Central memory CD8-positive, alpha-beta T cell (primary cell): ENCODE measurements at regions not wholly inside any gene's neighbourhood (a gene's known extent, or its start where the extent isn't known, plus 50 kb on each side); places are given as distances from the start of the nearest gene placed in this dataset.
"Not testable (repeated sequence)": the region's sequence is repeated elsewhere in the genome, so short reads cannot be mapped to it uniquely, and the experiment has no call there.

Experiments
- ATAC-seq: fragments of 150-1000 bp; cut with Tn5 transposase; replicated peaks from 2 replicates; pipeline ENCODE4 v1.10.0; 2022; ENCODE audit warnings: mild to moderate bottlenecking, moderate FRiP score, moderate number of reproducible peaks; ENCODE audit not compliant: poor library complexity, severe bottlenecking; ENCODE audit errors: extremely low read depth
- DNase-seq, 2 donors: peaks; one replicate each; pipeline ENCODE4 v3.0.0; 2021; ENCODE audit warnings: low spot score in 2 of 2
- H3K27ac Mint-ChIP-seq: one replicate; pipeline ENCODE4 v1.8.0; 2022; ENCODE audit warnings: low read depth, mild to moderate bottlenecking, moderate library complexity, mixed read lengths
- H3K27me3 Mint-ChIP-seq: one replicate; pipeline ENCODE4 v1.8.0; 2022; ENCODE audit warnings: mixed read lengths
- H3K36me3 Mint-ChIP-seq: one replicate; pipeline ENCODE4 v1.8.0; 2022; ENCODE audit warnings: mild to moderate bottlenecking, moderate library complexity, mixed read lengths; ENCODE audit not compliant: insufficient read depth
- H3K4me1 Mint-ChIP-seq: one replicate; pipeline ENCODE4 v1.8.0; 2022; ENCODE audit warnings: mixed read lengths
- H3K4me3 Mint-ChIP-seq: one replicate; pipeline ENCODE4 v1.8.0; 2022; ENCODE audit warnings: mild to moderate bottlenecking, moderate library complexity, mixed read lengths
- H3K9me3 Mint-ChIP-seq: one replicate; pipeline ENCODE4 v1.8.0; 2022; ENCODE audit warnings: mixed read lengths

DNA sequence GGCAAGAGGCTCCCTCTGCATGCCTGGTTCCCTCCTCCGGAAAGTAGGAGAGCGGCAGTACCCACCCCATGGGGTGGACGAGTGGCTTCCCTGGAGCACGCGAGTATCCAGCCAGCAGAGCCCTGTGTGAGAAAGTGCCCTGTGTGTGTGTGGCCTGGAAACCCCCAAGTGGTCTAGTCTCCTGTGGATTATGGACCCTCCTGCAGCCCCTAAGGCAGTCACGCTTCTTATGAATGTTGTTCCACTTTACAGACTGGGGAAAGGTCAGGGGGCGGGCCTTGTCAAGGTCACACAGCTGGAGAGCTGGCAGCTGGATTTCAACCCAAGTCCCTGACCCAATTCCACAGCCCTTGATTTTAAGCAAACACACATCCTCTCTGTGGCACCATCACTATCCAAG is 252.5 kb upstream of the SULF2 start:
- not testable (repeated sequence) for H3K4me1 Mint-ChIP-seq, ATAC-seq, H3K4me3 Mint-ChIP-seq

DNA sequence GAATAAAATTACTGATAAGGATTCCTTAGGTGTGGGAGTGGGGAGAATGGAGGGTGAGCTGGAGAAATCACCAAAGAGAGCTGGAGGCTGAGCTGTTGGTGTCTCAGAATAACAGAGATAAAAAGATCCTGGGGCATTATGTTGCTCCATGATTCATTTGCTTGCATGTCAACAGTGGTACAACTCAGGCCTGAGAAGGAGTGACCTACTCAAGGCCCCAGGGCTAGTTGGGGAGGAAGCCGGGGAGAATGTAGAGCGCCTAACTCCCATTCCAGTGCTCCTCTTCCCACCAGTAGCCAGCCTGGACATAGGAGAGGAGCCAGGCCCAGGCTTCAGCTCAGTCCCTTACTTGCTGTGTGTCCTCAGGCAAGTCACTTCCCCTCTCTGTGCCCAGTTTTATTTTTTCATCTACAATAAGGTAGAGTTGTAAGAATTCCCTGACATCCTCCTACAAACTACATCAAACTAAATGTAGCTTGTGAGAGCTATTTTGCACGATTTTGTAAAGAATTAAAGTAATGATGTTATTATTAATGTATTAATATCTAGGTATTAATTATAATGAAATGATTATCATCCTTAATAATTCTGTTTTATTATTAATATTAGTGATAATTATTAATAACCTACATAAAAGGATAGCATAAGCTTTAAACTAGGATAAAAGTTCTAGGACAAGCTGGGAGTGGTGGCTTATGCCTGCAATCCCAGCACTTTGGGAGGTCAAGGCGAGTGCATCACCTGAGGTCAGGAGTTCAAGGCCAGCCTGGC is 250.9 kb upstream of the SULF2 start:
- H3K4me3 Mint-ChIP-seq = no peak overlapping the region
- H3K4me1 Mint-ChIP-seq = no peaks in the 10 kb centered on the region
- no peak overlapping the region for H3K27ac Mint-ChIP-seq
- H3K27me3 Mint-ChIP-seq = peaks cover 55% of the 10 kb centered on the region
- ATAC-seq (no peak), DNase-seq (no peak)
- no peaks in the 10 kb centered on the region for H3K36me3 Mint-ChIP-seq
- no peaks in the 10 kb centered on the region for H3K9me3 Mint-ChIP-seq

More for the DNA sequence above, 252.5 kb upstream of the SULF2 start:
- H3K27ac Mint-ChIP-seq, DNase-seq, H3K36me3 Mint-ChIP-seq, H3K9me3 Mint-ChIP-seq: not testable (repeated sequence)
- peaks cover 39% of the 10 kb centered on the region for H3K27me3 Mint-ChIP-seq

DNA sequence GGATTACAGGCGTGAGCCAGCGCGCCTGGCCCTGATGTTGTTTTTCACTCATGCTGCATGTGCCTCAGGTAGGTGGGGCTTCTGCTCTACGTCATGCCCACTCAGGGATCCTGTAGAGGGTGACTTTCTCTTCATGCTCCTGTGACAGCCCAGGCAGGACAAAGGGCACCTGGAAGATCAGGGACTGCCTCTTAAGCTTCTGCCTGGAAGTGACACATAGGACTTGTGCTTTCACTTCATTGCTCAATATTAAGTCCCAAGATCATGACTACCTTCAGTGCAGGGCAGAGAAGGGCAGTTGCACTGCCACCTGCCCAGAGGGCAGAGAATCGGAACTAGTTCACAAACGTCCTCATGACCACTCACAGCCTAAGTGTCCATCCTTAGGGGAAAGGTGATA is 249.5 kb upstream of the SULF2 start:
- Mint-ChIP-seq H3K4me1 (no peaks in the 10 kb centered on the region), H3K27me3 (peaks cover 56% of the 10 kb centered on the region), H3K4me3 (no peak overlapping the region)

DNA sequence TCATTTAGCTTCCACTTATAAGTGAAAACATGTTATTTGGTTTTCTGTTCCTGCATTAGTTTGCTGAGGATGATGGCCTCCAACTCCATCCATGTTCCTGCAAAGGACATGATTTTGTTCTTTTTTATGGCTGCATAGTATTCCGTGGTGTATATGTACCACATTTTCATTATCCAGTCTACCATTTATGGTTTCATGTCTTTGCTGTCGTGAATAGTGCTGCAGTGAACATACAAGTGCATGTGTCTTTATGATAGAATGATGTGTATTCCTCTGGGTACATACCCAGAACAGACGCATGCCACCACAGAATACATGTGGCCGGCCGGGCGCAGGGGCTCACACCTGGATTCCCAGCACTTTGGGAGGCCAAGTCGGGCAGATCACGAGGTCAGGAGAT is 247.7 kb upstream of the SULF2 start:
- not testable (repeated sequence) for H3K4me1 Mint-ChIP-seq, H3K27ac Mint-ChIP-seq, ATAC-seq, H3K9me3 Mint-ChIP-seq, H3K36me3 Mint-ChIP-seq, H3K4me3 Mint-ChIP-seq, DNase-seq
- peaks cover 53% of the 10 kb centered on the region for H3K27me3 Mint-ChIP-seq

More for the DNA sequence above, 249.5 kb upstream of the SULF2 start:
- ATAC-seq (no peak), DNase-seq (no peak)
- no peaks in the 10 kb centered on the region for H3K9me3 Mint-ChIP-seq
- H3K27ac Mint-ChIP-seq = no peak overlapping the region
- no peaks in the 10 kb centered on the region for H3K36me3 Mint-ChIP-seq

DNA sequence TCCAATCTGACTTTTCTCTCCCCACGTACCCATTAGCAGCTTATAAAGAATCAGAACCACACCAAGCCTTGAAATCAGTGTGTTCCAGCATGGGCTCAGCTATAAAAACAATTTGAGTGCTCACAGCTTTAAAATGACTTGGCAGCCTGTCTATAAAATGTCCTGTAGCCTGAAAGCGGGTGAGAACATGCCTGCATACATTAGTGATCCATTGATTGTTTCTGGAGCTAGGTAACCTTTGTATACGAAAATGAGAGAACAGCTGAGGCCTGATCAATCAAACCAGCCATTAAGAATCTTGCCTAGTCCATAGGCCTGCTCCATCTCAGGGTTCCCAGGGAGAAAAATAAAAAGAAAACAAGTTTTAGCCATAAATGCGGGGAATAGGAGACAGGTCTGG is 245.8 kb upstream of the SULF2 start:
- H3K4me3 Mint-ChIP-seq = no peak overlapping the region
- H3K36me3 Mint-ChIP-seq = no peaks in the 10 kb centered on the region
- ATAC-seq = no peak
- H3K27ac Mint-ChIP-seq = no peak overlapping the region
- H3K9me3 Mint-ChIP-seq = no peaks in the 10 kb centered on the region
- peaks cover 58% of the 10 kb centered on the region for H3K27me3 Mint-ChIP-seq
- no peaks in the 10 kb centered on the region for H3K4me1 Mint-ChIP-seq
- DNase-seq = no peak

DNA sequence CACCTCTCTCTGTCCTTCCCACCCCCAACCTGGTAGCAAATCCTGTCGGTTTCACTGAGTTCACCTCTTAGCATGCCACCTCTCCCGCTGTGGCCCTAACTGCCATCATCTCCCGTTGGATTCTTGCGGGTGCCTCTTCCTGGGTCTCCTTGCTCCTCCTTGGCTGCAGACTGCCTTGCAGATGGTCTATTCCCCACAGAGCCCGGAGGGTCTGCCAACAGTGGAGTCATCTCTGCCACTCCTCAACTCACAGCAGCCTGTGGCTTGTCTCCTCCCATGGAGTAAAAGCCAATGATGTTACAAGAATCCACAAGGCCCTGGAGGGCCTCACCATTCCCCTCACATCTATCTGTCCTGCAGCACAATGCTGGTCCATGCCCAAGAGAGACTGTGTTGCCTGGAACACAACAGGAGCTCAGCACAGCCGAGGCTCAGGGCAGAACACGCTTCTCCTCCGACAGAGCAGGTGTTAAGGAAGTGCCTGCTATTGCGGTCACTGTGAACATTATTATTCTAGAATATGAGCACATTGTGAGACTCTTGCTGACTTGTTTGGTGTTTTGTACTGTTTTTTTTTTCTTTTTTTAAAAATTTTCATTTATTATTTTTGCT is 241.8 kb upstream of the SULF2 start:
- H3K4me1 Mint-ChIP-seq = no peaks in the 10 kb centered on the region
- no peak for ATAC-seq
- peaks cover 61% of the 10 kb centered on the region for H3K27me3 Mint-ChIP-seq
- no peak overlapping the region for H3K27ac Mint-ChIP-seq
- H3K36me3 Mint-ChIP-seq = peaks cover 2% of the 10 kb centered on the region
- DNase-seq = no peak
- H3K9me3 Mint-ChIP-seq = no peaks in the 10 kb centered on the region
- H3K4me3 Mint-ChIP-seq = no peak overlapping the region

DNA sequence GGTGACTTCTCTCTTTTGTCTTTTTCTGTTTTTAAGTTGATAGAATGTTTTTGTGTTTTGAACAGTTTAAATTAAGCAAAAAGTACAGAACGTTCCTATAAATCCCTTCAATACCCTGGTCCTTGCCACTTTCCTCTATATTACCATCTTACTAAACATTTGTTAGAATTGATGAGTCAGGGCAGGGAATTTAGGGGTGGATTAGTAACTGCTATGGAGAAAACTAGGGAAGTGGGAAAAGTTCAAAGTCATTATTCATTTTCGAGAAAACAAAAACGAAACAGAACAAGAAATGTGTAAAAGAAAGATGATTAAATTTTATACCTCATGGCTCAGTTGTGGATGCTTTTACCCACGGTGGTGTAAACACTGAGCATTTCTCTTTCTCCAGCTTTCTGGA is 240.4 kb upstream of the SULF2 start:
- H3K9me3 Mint-ChIP-seq = no peaks in the 10 kb centered on the region
- no peak overlapping the region for H3K4me3 Mint-ChIP-seq
- peaks cover 2% of the 10 kb centered on the region for H3K36me3 Mint-ChIP-seq
- ATAC-seq (no peak), DNase-seq (no peak)
- H3K27ac Mint-ChIP-seq = no peak overlapping the region
- H3K4me1 Mint-ChIP-seq = no peaks in the 10 kb centered on the region
- H3K27me3 Mint-ChIP-seq = peaks cover 55% of the 10 kb centered on the region

DNA sequence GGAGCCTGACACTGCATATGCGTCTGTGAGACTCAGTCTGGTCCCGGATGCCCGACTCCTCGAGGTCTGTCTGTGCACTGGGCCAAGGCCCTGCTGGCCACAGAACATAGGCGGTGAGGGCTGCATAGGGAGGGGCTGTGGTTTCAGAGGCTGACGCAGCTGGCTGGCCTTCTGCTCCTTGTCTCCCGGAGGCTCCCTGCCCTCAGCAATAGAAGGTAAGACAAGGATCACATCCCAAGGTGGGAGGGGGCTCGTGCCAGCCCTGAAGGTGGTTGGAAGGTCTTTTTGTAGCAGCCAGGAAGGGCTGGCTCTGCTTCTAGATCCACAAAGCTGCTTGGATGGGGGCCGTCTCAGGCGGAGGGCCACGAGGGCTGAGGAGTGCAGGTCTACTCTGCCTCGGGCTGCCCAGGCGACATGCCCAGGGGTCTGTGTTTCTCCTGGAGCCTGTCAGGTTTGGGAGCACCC is 239.8 kb upstream of the SULF2 start:
- Mint-ChIP-seq H3K27me3 (peaks cover 55% of the 10 kb centered on the region), H3K4me3 (no peak overlapping the region), H3K36me3 (peaks cover 2% of the 10 kb centered on the region), H3K4me1 (no peaks in the 10 kb centered on the region), H3K9me3 (no peaks in the 10 kb centered on the region), H3K27ac (no peak overlapping the region)
- no peak for DNase-seq
- ATAC-seq = no peak

DNA sequence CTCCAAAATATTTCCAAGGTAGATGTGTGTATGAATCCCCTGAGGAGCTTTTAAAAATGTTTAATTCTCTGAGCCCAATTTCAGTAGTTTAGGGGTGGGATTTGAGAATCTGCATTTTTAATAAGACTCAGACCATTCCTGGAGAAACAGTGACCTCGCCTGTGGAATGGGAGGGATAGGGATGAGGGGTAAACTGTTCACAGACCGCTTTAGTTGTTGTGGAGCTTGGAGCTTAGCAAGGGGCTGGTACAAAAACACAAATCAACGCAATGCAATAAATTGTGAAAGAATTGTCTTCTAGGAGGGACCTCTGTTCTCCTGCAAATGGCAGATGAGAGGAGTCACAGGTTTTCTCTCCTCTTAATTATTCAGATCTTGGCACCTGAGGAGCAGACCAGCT is 239.3 kb upstream of the SULF2 start:
- H3K27ac Mint-ChIP-seq = no peak overlapping the region
- no peak for ATAC-seq

DNA sequence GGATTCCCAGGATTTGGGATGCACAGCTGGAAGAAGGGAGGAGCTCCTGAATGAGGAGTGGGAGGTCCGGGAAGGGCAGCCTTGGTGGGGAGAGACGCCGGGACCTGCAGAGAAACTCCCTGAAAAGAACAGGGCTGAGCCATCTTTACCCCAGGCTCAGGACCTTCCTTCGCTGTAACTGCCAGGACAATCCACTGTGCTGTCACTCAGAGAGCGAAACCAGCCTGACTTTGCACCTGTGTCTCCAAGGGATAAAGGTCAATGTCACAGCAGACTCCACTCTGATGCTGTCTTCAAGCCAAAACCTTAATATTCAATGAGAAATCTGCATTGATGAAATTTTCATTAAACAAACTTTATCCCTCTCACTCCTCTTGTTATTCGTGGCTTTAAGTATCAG is 235.4 kb upstream of the SULF2 start:
- H3K4me1 Mint-ChIP-seq, H3K36me3 Mint-ChIP-seq, ATAC-seq, H3K9me3 Mint-ChIP-seq, H3K27ac Mint-ChIP-seq, H3K4me3 Mint-ChIP-seq, DNase-seq: not testable (repeated sequence)
- H3K27me3 Mint-ChIP-seq = peaks cover 58% of the 10 kb centered on the region

More for the DNA sequence above, 239.3 kb upstream of the SULF2 start:
- Mint-ChIP-seq H3K4me1 (no peaks in the 10 kb centered on the region), H3K9me3 (no peaks in the 10 kb centered on the region), H3K36me3 (peaks cover 2% of the 10 kb centered on the region), H3K4me3 (no peak overlapping the region), H3K27me3 (peaks cover 59% of the 10 kb centered on the region)
- DNase-seq = no peak

DNA sequence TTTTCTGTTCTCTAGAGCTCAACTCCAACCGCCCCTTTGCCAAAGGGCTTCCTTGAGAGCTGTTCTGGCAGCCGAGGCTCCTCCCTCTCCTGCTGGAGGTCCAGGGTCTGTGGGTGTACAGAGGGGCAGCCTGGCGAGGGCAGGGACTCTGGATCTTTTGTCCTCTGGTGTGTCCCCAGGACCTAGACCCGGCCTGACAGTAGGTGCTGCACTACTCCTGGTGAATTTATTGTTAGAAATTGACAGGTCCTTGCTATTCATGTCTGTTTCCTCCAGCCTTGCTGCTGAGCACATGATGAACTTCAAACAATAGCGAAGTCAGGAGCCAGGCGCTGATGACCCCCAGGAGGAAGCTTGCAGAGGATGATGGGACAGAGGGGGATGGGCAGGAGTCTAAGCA is 234.7 kb upstream of the SULF2 start:
- H3K4me3 Mint-ChIP-seq = no peak overlapping the region
- no peak for DNase-seq
- H3K4me1 Mint-ChIP-seq = no peaks in the 10 kb centered on the region
- H3K9me3 Mint-ChIP-seq = no peaks in the 10 kb centered on the region
- peaks cover under 1% of the 10 kb centered on the region for H3K36me3 Mint-ChIP-seq
- H3K27me3 Mint-ChIP-seq = peaks cover 58% of the 10 kb centered on the region
- ATAC-seq = no peak
- H3K27ac Mint-ChIP-seq = no peak overlapping the region

DNA sequence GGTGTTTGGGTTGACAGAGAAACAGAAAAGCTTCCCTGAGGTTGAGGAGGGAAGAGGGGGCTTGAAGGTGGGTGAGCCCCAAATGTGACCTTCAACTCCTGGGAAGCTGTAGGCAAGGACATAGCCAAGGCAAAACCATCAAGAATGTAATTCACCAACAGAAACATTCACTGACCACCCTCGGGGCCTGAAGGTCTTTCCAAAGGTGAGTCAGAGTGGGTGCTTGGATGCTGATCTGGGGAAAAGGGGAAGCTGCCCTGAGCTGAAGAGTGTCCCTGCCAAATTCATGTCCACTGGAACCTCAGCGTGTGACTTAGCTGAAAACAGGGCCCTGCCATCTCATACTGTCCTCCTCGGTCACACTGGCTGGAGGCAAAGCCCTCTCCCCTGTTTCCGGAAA is 234.2 kb upstream of the SULF2 start:
- Mint-ChIP-seq H3K36me3 (no peaks in the 10 kb centered on the region), H3K9me3 (no peaks in the 10 kb centered on the region), H3K27ac (no peak overlapping the region), H3K27me3 (peaks cover 56% of the 10 kb centered on the region), H3K4me1 (no peaks in the 10 kb centered on the region), H3K4me3 (no peak overlapping the region)
- no peak for DNase-seq
- ATAC-seq = no peak

DNA sequence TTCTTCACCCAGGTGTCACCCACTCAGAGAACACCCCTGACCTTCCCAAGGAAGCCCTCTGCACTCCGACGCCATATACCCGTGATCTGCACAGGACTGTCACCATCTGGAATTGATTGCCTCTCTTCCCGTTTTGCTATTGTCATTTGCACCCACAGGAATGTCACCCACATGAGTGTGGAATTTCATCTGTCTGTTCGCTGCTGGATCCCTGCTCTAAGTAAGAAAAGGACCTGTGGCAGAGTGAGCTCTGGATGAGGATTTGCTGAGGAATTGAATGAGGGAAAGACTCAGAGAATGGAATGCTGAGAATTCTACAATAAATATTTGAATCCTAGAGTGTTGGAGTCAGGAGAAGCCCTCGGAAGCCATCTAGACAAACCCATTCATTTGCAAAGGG is 233.6 kb upstream of the SULF2 start:
- not testable (repeated sequence) for H3K36me3 Mint-ChIP-seq, H3K9me3 Mint-ChIP-seq, H3K4me3 Mint-ChIP-seq, DNase-seq, H3K27ac Mint-ChIP-seq, H3K4me1 Mint-ChIP-seq, ATAC-seq
- peaks cover 49% of the 10 kb centered on the region for H3K27me3 Mint-ChIP-seq
